Neural cell (in vitro differentiated cells): ENCODE measurements at regions not wholly inside any gene's neighbourhood (a gene's known extent, or its start where the extent isn't known, plus 50 kb on each side); places are given as distances from the start of the nearest gene placed in this dataset.

Source experiments
- CTCF ChIP-seq: fragments of 450-650 bp; IDR thresholded peaks from 2 replicates; pipeline ENCODE4 v1.5.1; 2014; ENCODE audit warnings: antibody characterized with exemption, mild to moderate bottlenecking, moderate library complexity; ENCODE audit not compliant: poor library complexity, severe bottlenecking
- EP300 ChIP-seq: fragments of 450-650 bp; conservative IDR thresholded peaks from 2 replicates; pipeline ENCODE4 v1.6.1; 2014; ENCODE audit warnings: antibody characterized with exemption, mild to moderate bottlenecking, moderate library complexity; ENCODE audit not compliant: poor library complexity, severe bottlenecking
- EZH2 ChIP-seq: fragments of 200-600, 300-800 bp; shearing (Covaris generic), sonication (generic); IDR thresholded peaks from 2 replicates; pipeline ENCODE4 v1.6.1; 2014; ENCODE audit warnings: antibody characterized with exemption, low read length, borderline replicate concordance, mild to moderate bottlenecking; ENCODE audit not compliant: insufficient read depth, poor library complexity, severe bottlenecking
- MXI1 ChIP-seq: fragments of 450-650 bp; conservative IDR thresholded peaks from 2 replicates; pipeline ENCODE4 v1.6.1; 2014; ENCODE audit warnings: antibody characterized with exemption, mild to moderate bottlenecking; ENCODE audit not compliant: poor library complexity, severe bottlenecking
- POLR2AphosphoS5 ChIP-seq: IDR thresholded peaks from 2 replicates; pipeline ENCODE4 v1.6.1; 2012
- RAD21 ChIP-seq: fragments of 450-650 bp; conservative IDR thresholded peaks from 2 replicates; pipeline ENCODE4 v1.6.1; 2014; ENCODE audit warnings: antibody characterized with exemption, mild to moderate bottlenecking, moderate library complexity
- TAF1 ChIP-seq: IDR thresholded peaks from 2 replicates; pipeline ENCODE4 v1.6.1; 2012; ENCODE audit warnings: low read depth

- TF ChIP-seq EZH2 (no peak), CTCF (no peak), TAF1 (no peak), POLR2AphosphoS5 (no peak), EP300 (no peak), MXI1 (no peak), RAD21 (no peak)
Observed at GRCh38 chr19:32047788-32048187, 297.6 kb upstream of the ZNF507 start.
